Left kidney (tissue), 1 donor: ENCODE measurements at regions not wholly inside any gene's neighbourhood (a gene's known extent, or its start where the extent isn't known, plus 50 kb on each side); places are given as distances from the start of the nearest gene placed in this dataset.

ENCODE experiments used
- DNase-seq: peaks from one replicate; pipeline ENCODE4 v3.0.0-alpha.2; 2013

GRCh38 chr16:65896448-65897153 lies 469.9 kb upstream of the CDH5 start:
- no peak for DNase-seq

GRCh38 chr16:65895906-65896305 lies 470.6 kb upstream of the CDH5 start:
- no peak for DNase-seq

GRCh38 chr16:65895486-65895885 lies 471.0 kb upstream of the CDH5 start:
- no peak for DNase-seq

GRCh38 chr16:65890203-65890602 lies 476.3 kb upstream of the CDH5 start:
- DNase-seq, result no peak

GRCh38 chr16:65889533-65889966 lies 476.9 kb upstream of the CDH5 start:
- peak; percentile 44 for DNase-seq

GRCh38 chr16:65888201-65888600 lies 478.3 kb upstream of the CDH5 start:
- no peak for DNase-seq

- no peak for DNase-seq
Observed at GRCh38 chr16:65884018-65884417, 482.5 kb upstream of the CDH5 start.

- DNase-seq, result no peak
Observed at GRCh38 chr16:65878347-65878746, 488.1 kb upstream of the CDH5 start.

- DNase-seq, result no peak
Observed at GRCh38 chr16:65876624-65877023, 489.9 kb upstream of the CDH5 start.

- no peak for DNase-seq
Observed at GRCh38 chr16:65876056-65876408, 490.5 kb upstream of the CDH5 start.

GRCh38 chr16:65875381-65876055 lies 491.0 kb upstream of the CDH5 start:
- DNase-seq, result no peak

GRCh38 chr16:65869261-65869660 lies 497.2 kb upstream of the CDH5 start:
- DNase-seq, result no peak

GRCh38 chr16:65867276-65867960 lies 499.1 kb upstream of the CDH5 start:
- DNase-seq, result no peak

GRCh38 chr16:65863236-65863635 lies 503.3 kb upstream of the CDH5 start:
- no peak for DNase-seq

- no peak for DNase-seq
Observed at GRCh38 chr16:65861131-65861731, 505.3 kb upstream of the CDH5 start.

GRCh38 chr16:65855171-65856145 lies 511.0 kb upstream of the CDH5 start:
- DNase-seq, result no peak

- no peak for DNase-seq
Observed at GRCh38 chr16:65846210-65846602, 520.3 kb upstream of the CDH5 start.

GRCh38 chr16:65845466-65846209 lies 520.9 kb upstream of the CDH5 start:
- no peak for DNase-seq

GRCh38 chr16:65843941-65844340 lies 522.5 kb upstream of the CDH5 start:
- no peak for DNase-seq

- no peak for DNase-seq
Observed at GRCh38 chr16:65842067-65842466, 524.4 kb upstream of the CDH5 start.

GRCh38 chr16:65838001-65838400 lies 528.5 kb upstream of the CDH5 start:
- DNase-seq, result no peak
